ENCODE measurements at regions not wholly inside any gene's neighbourhood (a gene's known extent, or its start where the extent isn't known, plus 50 kb on each side); places are given as distances from the start of the nearest gene placed in this dataset.
"Not testable (repeated sequence)": the region's sequence is repeated elsewhere in the genome, so short reads cannot be mapped to it uniquely, and the experiment has no call there.

DNA sequence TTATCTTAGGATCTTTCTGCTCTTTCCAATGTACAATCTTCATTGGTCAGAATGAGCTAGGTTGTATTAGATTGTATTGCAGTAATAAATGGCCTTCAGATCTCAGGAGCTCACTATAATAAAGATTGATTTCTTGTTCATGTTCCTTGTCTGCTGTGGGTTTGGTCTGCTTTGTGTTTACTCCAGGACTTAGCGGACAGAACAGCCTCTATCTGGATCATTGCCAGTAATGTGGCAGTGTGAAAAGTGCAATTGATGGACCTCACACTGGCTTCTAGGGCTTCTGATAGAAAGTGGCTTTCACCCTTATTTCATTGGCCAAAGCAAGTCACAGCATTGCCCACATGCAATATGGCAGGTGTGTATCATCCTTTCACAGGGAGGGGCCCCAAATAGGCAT lies 81.2 kb downstream of the BTG1 start:
- ATAC-seq, result no peak
- intact Hi-C loops (cut with DNase I), result no loop called here

DNA sequence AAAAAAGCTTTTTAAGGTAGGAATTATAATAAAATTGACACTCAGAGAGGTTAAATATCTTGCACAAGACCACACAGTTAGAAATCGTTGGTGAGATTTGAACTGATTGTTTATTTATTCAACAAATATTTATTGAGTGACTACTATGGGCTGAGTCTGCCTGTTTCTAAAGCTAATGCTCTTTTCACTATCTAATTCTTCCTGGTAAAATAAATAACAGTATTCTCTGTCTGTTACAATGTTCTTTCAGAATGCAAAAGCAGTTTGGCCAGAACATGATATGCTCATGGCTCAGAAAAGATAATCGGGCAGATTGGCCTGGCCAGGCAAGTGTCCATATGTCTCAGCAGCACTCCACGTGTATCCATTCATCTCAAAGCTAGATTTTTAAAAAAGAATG lies 82.0 kb downstream of the BTG1 start:
- DNase-seq (ENCODE audit: missing footprints), result no peak
- intact Hi-C loops (cut with DNase I), result no loop called here
- no peak for ATAC-seq

More for the DNA sequence above, 81.2 kb downstream of the BTG1 start:
- DNase-seq (ENCODE audit: missing footprints), result no peak

DNA sequence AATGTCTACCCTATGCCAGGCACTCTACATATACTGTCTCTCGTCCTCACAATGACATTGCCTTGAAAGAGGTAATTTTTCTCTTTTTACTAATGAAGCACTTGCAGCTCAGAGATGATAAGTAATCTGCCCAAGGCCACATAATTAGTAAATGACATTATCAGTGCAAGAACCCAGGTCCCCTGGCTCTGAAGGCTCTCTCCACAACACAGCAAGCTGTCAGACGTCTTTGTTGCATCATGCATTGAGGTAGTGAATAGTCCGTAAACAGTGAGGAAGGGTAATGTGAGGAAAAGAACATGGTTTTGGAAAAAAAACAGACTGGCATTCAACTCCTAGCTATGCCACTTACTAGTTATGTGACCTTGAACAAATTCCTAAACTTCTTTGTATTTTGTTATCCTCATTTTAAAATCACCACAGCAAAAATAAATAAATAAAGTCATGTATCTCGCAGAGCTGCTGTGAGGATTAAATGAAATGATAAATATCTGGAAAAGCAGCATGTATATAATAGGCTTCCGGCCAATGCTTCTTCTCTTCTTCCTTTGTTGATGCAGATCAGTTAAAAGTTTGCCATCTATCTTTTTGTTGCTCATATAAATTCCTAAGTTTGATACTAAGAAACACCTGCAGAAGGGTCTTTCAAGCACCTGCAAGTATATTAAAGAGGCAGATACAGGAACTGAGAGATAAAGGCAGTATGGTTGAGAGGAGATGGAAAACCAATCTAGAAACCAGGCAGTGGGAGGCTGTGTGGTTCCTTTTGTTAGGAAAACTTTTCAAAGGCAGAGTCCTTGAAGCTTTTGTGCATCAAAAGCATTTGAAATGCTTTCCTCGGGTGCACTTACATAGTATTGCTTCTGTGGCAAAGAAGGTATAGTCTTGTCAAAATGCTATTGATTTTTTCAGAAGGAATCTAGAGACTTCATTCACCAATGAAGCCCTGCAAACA lies 82.8 kb downstream of the BTG1 start:
- ATAC-seq, result no peak
- DNase-seq (ENCODE audit: missing footprints), result no peak
- intact Hi-C loops (cut with DNase I), result no loop called here

DNA sequence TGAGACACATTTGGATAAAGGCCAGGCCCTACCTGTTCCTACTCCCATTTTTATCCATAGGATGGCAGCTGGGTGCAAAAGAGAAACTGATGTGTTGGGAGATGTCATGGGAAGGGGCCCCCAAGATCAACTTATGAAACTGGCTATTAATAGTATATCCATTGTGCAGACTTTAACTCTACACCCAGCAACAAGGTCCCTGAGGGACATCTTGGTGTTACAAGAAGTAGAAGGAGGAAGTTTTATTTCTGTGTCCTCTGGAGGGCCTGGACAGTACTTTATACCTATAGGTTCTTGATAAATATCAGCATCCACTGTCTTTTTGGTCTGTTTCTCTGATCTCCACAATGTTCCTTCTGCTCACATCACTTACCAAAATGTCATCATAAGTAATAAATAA lies 84.6 kb downstream of the BTG1 start:
- intact Hi-C loops (cut with DNase I), result no loop called here
- DNase-seq (ENCODE audit: missing footprints) (no peak), ATAC-seq (no peak)

DNA sequence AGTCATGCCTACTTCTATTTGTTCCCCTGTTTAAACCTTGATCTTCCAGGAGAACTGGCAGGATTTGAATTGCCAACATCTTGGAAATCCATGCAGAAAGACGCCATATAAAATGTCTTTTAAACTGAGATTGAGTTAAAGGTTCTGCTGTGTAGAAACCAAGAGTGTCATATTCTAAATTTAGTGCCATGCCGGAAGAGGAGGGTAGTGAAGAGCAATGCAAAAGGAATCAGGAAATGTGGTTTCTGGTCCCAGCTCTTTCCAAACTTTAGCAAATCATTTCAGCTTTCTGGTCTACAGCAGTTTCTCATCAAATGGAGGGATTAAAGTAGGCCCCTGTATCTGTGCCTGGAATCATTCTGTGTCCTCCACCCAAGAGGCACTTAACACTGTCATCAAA lies 85.7 kb downstream of the BTG1 start:
- ATAC-seq (no peak), DNase-seq (ENCODE audit: missing footprints) (no peak)
- intact Hi-C loops (cut with DNase I), result no loop called here

DNA sequence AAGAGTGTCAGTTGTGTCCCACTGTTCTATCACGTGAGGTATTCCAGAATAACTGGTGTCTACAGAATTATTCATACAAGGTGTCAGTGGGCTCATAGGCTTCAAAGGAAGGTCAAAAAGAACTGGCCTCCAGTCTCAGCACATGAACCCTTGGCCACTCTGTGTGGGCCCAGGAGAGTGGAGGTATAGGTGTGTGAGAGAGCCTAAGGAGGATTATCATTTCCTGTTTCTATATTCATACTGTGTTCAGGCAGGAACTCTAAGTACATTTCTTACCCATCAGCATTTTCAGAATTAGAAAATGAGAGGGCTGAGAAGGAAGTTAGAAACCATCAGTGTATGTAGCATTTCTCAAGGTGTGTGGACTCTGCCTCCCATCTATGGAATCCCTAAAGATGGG lies 87.0 kb downstream of the BTG1 start:
- intact Hi-C loops (cut with DNase I), result no loop called here
- ATAC-seq (no peak), DNase-seq (ENCODE audit: missing footprints) (no peak)

DNA sequence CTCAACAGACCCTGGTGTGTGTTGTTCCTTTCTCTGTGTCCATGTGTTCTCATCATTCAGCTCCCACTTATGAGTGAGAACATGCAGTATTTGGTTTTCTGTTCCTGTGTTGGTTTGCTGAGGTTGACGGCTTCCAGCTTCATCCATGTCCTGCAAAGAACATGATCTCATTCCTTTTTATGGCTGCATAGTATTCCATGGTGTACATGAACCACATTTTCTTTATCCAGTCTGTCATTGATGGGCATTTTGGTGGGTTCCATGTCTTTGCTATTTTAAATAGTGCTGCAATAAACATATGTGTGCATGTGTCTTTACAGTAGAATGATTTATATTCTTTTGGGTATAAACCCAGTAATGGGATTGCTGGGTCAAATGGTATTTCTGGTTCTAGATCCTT lies 88.9 kb downstream of the BTG1 start:
- intact Hi-C loops (cut with DNase I); ATAC-seq; DNase-seq (ENCODE audit: missing footprints): not testable (repeated sequence)

DNA sequence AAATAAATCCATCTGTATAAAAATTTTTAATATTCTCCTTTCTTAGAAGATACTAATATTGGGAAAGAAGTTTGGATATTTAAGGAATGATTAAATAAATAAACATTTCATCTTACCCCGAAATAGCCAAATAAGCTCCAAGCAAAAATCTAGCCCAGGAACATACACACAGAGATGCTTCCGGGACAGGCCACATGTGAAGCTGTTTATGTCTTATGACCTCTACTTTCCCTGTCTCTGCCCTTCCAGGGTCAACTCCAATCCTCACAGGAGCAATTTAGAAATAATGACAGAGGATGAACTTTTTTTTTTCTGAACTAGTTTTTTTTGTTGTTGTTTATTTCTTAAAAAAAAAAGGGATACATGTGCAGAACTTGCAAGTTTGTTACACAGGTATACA lies 89.4 kb downstream of the BTG1 start:
- ATAC-seq, result no peak
- intact Hi-C loops (cut with DNase I), result no loop called here
- DNase-seq (ENCODE audit: missing footprints), result no peak

DNA sequence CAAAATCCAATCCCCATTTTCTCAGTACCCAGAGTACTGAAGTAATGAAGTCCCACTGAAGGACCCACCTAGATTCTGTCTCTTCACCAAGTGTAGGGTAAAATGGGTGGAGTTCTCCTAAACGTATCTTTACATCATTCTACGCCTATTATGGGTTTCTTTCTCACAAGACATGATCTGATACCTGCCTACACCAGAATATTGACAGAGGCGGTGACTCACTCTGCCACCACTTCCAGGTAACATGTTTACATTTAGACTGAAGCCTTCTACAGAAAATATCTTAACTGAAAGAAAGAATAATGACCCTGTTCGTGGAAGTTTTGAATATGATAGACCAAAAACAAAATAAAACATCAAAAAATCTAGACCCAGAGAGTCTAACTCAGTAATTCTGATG lies 89.8 kb downstream of the BTG1 start:
- intact Hi-C loops (cut with DNase I), result no loop called here
- no peak for ATAC-seq
- no peak for DNase-seq (ENCODE audit: missing footprints)

DNA sequence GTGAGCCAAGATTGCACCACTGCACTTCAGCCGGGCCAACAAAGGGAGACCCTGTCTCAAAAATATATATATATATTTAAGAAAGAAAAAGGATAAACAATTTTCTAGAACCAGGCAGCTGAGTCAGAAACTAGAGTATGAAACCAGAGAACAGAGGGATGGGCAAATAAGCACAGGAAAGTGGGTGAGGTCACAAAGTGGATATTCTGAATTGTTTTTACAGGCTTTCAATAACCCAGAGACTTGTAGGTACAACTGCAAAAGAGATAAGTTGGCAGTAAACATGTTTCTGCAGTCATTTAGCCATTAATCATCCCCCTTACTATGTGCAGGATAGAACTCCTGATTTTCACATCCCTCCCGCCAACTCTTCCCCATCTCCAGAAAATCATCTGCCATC lies 94.2 kb downstream of the BTG1 start:
- no peak for DNase-seq (ENCODE audit: missing footprints)
- intact Hi-C loops (cut with DNase I), result no loop called here
- no peak for ATAC-seq

DNA sequence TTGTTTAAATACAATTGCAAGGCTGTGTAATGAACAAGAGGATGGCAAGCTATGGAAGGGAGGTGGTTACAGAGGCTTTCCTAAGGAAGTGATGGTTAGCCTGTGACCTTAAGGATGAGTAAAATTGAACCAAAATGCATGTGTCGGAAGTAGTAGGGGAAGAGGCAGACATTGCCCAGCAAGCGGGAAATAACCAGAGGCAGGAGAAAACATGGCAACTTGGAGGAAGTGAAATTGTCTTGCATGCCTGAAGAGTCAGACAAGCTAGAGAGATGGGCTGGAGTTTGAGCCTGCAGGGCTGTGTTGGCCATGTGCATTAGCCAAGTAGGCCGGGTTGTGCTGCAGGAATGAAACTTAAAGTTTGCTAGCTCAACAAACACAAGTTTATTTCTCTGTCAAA lies 96.2 kb downstream of the BTG1 start:
- intact Hi-C loops (cut with DNase I), result no loop called here
- no peak for ATAC-seq
- no peak for DNase-seq (ENCODE audit: missing footprints)

DNA sequence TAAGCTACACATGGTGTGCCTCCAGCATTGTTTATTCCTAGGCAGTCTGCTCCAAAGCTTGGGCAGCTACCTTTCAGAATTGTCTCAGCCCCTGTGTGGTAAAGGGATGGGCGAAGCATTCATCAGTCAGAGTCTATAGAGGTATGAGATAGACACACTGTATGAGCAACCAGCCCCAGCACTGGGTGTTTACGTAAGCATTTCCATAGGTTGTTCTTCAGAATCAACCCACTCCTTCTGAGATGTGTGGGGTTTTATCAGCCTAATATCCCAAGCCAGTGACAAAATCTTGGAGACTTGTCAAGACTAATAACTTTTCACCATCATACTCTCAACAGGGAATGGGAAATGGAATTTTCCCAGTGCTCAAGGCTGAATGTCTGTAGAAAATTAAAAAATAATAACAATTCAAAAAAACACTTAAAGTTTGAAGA lies 98.2 kb downstream of the BTG1 start:
- intact Hi-C loops (cut with DNase I), result no loop called here
- no peak for DNase-seq (ENCODE audit: missing footprints)
- ATAC-seq, result peak; percentile 33

DNA sequence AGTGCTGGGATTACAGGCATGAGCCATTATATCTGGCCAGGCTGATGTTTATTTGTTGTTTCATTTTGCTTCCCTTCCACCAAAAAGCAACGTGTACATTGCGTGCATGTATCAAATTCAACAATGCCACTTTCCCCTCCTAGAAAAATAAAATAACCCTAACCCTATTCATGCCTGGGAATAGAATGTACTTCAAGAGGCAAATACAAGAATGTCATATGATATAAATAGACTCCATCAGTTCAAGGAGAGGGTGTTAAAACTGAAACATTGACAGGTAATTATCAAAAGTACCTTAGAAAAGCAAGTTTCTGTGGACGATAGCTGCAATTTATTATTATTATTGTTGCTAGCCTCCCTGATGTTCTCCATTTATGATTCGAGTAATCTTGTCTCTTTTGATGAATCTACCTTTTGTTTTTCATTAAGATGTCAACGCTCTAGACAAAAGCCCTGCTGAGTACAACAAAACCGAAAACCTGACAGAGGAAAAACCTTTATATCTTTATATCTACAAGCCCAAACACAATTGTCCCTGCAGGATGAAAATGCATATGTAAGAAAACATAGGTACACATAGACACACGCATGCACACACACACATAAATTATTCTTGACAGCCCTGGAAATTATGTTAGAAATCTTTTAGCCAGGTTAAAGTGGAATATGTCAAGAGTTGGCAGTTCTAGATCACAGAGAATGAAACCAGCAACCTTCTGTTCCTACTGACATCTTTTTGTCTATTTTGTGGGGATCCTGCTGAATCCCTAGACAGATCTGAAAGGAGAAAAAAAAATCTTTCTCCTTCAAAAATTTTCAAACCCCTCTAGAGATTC lies 98.9 kb downstream of the BTG1 start:
- DNase-seq (ENCODE audit: missing footprints), result no peak
- ATAC-seq, result peak; percentile 51
- intact Hi-C loops (cut with DNase I), result no loop called here

DNA sequence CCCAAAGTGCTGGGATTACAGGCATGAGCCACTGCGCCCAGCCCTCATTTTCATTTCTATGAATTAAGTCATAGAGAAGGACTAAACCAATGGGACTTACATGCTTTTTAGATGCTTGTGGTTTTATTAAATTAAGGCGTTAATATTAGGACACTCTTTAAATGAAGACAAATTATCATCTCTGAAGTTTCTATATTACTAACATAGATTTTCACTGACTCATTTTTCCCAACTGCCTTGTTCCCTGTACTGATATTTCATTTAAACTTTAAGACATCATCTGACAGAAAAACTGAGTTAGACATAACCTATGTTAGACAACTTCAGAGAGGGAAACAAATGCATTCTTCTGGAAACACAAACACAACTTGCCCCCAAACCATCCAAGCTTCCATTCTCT lies 99.8 kb downstream of the BTG1 start:
- DNase-seq (ENCODE audit: missing footprints) (no peak), ATAC-seq (no peak)
- intact Hi-C loops (cut with DNase I), result no loop called here

DNA sequence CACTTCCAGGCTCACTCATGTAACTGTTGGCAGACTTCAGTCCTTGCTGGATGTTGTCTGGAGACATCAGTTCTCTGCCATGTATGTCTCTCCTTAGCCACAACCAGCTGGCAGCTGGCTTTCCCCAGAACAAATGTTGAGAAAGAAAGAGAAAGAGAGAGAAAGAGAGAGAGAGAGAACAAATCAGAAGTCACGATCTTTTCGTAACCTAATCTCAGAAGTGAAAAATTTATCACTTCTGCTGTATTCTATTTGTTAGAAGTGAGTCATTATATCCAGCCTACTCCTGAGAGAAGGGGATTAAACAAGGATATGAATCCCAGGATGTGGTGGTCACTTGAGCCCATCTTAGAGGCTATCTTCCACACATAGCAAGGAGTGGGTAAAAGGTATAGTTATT lies 101.2 kb downstream of the BTG1 start:
- ATAC-seq, result no peak
- no peak for DNase-seq (ENCODE audit: missing footprints)
- intact Hi-C loops (cut with DNase I), result no loop called here

DNA sequence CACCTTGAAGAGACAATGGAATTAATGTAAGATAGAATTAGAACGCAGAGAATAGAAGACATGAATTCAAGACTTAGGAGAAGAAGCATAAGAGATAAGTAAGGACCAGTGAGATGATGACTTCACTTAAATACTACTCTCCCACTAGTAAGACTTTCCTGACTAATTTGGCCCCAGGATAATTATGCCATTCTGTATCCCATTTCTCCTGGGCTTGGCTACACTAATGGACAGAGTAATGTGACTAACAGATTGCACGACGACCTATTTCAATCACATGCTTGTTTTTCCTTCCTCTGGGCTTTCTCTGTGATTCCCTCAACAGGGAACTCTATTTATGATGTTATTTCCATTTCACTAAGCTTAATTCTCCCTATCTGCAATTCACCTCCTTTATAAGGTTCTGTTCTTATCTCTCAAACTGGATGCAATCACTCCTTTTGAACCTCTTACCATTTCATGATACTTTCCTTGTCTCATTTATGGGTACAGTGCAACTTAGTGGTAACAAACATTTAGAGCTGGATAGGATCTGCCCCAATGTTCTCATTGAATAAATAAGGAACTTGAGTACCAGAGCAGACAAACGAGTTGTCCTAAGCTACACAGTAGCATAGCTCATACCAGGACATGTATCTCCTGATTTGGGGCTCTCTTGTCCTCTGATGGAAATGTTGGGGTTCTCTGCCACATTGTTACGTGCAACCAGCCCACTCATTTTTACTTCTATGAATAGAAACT lies 102.7 kb downstream of the BTG1 start:
- DNase-seq (ENCODE audit: missing footprints) (no peak), ATAC-seq (no peak)
- intact Hi-C loops (cut with DNase I), result no loop called here

DNA sequence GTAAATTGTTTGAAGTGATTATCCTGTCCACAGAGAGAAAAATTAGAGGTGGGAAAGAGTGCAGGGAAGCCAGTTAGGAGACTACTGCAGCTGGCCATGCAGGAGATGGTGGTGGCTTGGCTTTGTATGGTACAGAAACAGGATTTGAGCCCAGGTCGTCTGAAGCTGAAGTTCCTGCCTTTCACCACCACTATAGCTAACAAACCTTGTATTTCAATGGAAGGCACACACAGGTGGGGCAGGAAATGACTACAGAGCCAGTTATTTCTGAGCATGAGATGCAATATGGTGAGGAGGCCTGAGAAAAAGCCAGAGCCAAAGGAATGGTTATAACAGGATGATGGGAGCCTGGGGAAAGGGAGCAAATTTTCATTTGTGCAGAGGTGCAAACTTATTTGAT lies 103.9 kb downstream of the BTG1 start:
- intact Hi-C loops (cut with DNase I), result no loop called here
- ATAC-seq (no peak), DNase-seq (ENCODE audit: missing footprints) (no peak)

DNA sequence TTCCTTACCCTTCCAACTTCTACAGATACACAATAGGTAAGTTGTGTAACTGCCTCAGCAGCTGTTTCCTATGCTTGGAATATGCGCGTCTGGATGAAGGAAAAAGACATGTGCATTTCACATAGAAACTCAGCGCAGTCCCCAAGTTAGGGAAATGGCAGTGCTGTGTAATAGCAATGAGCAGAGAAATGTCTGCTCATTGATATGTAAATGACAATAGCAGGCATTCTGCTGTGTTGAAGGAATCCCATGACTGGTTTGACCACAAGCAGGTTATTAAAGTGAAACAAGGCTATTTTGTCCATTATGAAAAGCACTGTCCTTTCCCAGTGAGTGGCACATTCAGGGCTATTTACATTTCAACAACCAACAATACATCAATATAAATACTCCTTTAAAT lies 106.6 kb downstream of the BTG1 start:
- no peak for ATAC-seq
- no peak for DNase-seq (ENCODE audit: missing footprints)
- intact Hi-C loops (cut with DNase I), result loop anchor here (5.0 kb wide), 2 partner anchors 103 to 203 kb away; no protein-coding TSS in a partner anchor

DNA sequence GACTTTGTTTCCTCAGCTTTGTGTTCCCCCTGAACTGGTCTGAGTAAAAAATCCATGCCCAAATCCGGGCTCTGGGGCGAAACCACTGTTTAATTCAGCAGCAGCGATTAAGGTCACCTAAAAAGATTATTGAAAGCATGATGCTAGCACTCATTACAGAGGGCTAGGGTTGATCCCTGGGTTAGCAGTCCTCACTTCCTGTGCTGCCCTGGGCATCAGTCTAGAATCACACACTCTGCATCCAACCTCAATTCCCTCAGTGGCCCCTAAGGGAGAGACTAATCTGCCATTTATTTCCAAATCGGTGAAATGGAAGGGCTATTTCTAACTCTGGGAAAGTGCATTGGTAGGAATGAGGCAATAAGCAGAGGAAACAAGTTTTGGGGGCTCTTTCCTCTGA lies 107.2 kb downstream of the BTG1 start:
- DNase-seq (ENCODE audit: missing footprints), result no peak
- ATAC-seq, result no peak
- intact Hi-C loops (cut with DNase I), result loop anchor here (5.0 kb wide), 2 partner anchors 104 to 204 kb away; no protein-coding TSS in a partner anchor
